ENCODE measurements at regions not wholly inside any gene's neighbourhood (a gene's known extent, or its start where the extent isn't known, plus 50 kb on each side); places are given as distances from the start of the nearest gene placed in this dataset.

DNA sequence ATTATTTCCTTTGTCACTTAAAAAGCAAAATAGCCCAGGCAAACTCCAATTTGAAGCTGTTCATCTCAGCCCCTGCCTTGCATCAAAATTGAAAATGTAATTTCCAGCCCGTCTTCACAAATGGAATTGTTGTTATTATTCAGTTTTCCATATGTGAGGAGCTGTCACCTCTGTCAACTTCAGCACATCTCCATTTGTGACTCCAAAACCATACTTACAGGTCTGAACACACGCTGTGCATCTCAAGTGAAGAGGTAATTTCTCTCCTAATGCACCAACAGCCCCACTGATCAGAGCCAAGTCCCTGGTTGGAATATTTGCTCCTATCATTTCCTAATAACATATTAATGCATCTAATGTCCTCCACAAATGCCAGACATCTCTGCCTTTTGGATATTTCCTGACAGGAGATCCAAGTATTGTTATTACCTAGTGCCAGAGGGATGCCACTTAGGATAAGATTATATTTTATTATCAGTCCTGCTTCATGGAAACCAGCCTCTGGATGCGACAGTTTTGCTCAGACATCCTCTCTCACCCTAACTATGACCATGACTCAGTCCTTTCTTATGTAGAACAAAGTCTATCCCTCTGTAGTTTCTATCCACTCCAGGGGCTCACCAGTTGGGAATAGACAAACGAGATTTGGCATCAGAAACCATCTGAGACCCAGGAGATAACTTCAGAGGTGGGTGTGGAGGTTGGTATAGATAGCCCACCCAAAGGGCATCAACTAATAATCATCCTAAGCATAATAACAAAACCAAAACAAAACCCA, 379.8 kb downstream of the VPS13C start:
- DNase-seq: no peak

DNA sequence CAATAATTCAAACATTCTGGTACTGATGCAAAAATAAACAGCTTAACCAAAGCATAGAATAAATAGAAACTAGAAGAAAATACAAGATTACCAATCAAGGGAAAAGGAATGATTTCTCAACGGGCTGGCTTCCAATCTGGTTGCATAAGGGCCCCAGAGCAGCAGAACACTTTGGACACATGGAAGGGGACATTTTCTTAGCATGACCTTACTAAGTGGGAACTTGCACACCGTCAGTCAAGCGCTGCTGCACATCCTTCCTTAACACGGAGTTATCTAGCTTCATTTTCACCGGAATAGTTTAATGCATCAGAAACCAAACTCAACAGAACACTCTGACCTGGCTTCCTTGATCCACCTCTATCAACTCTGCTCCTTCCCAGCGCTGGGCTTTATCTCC, 388.5 kb downstream of the VPS13C start:
- DNase-seq: no peak

DNA sequence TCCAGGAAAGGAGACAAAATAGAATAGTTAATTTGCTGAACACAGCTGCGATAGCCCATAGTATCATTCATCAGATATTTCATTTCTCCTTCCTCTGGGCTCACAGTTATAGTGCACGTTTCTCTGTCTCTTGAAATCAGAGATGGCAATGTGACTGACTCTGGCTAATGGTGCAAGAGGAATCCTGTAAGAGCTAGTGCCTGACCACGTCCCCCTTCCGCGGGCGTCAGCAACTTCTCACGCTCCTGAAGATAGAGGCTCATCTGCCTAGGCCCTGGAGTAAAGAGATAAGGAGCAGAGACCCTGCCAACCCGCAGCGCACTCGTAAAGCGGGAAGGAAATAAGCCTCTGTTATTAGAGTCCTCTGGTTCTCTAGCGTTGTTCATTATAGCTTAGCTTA, 391.8 kb downstream of the VPS13C start:
- no peak for DNase-seq

DNA sequence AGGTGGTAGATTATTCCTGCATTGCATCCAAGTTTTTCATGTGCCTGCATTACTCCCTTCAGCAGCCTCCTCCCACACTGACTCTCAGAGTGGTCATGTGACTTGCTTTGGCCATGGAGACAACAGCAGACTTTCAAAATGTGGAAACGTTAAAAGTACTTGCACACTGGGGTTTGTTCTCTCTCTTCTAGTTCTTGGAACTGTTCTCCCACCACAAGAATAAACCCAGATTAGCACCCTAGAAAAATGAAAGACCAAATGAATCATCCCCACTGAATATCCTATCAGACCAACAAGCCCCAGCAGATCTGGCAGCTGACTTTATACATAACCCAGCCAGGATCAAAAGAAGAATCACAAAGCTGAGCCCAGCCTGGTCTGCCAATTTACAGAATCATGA, 398.5 kb downstream of the VPS13C start:
- DNase-seq: no peak

DNA sequence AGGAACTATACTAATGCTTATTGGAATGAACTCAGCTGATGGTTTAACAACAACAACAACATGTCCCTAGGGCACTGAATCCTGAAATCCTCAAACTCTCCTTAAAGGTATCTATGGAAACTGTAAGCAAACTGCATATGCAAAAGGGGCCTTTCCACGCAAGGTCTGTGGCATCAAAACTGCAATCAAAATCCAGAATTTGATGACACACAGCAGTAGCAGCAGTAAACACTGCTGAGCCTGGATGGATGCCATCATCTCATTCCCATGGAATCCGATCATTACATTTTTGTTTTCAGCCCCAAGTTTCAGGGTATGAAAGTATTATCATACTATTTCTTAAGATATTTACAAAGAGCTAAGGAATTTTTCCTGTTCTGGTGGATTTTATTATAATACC, 399.7 kb downstream of the VPS13C start:
- no peak for DNase-seq

DNA sequence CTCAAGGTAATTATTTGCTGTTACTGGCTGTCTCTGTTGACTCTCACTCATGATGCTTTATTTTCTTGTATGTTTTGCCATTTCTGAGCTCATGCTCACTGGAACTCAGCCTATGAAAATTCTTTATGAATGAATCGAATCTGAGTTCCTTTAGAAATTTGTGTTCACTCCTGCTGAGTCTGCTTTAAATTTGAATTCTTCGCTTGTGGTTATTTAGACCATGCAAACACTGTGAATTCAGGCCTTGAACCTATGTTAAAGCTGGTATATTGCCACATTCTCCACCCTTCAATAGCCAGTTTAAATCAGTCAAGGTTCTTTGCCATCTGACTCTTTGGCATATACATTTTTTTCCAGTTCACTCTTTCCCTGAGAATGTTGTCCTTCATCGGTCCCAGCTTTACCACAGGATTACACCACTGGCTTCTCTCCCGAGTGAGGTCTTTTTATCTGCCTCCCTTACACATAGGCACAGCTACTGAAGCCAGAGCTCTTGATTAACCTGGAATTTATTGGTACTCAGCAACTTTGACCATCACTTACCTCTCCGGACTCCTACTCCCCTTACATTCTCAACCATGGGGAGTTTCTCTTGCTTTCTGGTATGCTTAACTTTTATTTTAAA, 400.6 kb downstream of the VPS13C start:
- no peak for DNase-seq

DNA sequence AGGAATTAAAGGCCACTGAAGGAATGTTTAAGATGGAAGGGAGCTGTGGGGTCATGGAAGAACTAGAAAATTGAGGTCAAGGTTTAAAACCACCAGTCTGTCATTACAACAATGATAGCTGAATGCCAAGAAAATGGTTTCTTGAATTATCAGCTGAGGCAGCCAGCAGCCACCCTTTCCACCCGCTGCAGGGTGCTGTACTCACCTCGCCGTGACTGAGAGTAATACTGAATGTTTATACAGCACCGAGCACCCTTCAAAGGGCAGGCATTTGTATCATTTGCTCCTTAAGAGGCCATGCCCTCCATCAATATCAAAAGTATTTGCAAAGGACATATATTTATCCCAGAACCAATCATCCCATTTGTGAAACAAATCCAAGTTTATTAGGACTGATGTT, 402.8 kb downstream of the VPS13C start:
- no peak for DNase-seq

DNA sequence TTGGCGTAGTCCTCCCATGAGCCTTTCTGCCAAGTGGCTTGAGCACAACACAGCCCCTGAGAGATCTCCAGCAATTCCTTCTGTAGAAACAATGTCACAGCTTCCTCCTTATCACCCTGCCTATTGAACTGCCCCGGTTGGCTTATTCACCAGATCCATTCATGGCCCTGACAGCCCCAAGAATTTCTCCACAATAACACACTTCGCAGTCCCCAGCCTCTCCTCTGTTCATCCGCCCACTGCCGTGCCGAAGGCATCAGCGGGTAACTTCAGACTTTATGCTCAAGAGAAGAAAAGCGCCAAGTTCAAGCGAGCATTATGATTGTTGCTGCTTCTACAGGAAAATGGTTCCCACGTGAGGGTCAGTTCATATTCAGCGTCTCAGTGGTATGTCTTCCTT, 403.9 kb downstream of the VPS13C start:
- no peak for DNase-seq

DNA sequence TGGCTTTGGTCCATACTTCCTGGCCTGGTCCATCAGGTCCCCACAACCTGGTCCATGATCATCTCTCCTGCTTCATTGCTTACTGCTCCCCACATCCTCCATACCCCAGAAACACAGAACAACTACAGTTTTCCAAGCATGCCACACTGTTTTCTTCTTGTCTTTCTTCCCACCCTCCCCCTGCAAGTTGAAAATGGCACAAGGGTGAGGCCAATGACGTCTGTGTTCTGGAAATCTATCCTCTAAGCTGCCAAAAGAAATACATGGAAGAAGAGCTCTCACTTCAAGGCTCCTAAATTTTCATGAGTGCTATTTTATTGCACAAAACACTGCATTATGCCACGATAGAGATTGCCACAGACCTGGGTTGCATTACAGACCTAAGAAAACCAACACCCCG, 404.4 kb downstream of the VPS13C start:
- DNase-seq: no peak

DNA sequence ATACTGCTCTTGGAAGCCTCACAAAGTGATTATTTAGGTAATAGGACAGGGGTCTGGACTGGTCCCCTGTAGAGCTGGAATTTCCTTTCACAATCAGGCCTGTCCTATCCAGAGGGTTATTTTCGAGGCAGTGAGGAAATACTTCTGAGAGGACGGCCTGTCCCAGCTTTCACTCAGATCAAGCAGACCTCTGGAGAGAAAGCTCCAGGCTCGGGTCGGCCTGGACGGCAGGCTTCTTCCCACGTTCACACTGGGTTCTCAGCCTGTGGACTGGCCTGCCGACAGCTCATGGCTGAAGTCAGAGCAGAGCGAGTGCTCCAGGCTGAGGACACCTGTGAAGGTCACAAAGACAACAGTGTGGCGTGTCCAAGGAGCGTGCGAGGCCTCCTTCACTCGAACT, 405.3 kb downstream of the VPS13C start:
- no peak for DNase-seq

DNA sequence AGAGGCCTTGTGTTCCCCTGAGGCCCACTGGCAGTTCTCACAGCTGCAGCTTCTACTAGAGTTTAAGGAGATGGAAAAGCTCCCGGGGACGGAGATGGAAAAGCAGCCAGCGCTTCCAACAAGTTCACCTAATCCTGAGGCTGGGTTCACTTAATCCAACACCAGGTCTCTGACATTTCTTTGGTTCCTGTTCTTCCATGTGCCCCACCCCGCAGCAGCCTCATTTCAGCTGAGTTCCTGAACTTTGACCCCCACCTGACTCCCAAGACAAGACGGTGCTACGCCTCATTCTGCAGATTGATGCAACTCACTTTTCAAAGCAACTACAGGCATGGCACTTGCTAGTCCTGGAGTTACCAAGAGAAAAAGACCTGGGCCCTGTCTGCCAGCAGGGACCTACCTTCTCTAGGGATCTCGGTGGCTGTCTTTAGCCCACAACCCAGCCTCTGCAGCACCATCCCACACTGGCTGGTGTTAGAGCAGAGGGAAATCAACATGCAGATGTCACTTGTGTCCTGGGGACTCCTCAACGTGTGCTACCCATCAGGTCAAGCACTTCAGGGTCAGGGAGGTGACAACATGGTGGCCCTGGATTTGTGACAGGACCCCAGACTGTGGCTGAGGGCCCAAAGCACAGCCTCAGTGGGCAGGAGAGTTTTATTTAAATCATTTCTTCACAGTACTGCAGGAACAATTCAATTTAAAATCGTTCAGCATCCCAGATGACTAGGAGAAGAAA, 406.1 kb downstream of the VPS13C start:
- DNase-seq: no peak

DNA sequence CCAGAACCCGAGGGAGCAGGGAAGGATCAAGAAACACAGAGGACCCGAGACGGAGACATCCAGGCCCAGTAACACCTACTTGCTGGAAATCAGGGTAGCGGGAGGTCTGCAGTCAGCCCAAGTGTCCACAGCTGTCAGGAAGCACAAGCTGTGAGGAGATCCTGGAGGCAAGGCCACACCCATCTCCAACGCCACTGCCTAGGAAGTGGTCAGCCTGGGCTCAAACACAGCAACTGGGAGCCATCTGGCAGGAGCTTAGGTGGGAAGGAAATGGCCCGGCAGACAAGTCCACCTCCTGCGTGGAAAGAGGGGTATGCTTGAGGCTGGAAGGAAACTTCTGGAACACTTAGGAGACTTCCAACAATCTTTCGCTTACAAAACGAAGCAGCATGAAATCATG, 407.1 kb downstream of the VPS13C start:
- no peak for DNase-seq

DNA sequence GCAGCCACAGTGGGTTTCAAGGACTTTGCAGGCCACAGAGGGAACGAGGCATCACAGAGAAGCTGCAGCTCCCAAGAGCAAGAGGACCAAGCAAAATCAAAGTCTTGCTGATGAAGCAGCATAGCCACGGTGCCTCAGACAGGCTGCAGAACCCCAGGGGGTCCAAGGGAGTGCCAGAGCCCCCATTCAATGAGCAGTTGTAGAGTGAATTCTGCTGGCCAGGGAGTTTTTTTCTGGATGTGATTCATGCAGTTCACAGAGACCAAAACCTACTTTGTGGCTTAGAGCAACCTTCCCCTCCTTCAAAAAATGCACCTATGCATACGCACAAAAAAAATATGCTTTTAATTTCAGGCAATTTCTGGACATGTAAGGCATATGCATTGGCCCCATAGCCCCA, 409.0 kb downstream of the VPS13C start:
- DNase-seq: no peak

DNA sequence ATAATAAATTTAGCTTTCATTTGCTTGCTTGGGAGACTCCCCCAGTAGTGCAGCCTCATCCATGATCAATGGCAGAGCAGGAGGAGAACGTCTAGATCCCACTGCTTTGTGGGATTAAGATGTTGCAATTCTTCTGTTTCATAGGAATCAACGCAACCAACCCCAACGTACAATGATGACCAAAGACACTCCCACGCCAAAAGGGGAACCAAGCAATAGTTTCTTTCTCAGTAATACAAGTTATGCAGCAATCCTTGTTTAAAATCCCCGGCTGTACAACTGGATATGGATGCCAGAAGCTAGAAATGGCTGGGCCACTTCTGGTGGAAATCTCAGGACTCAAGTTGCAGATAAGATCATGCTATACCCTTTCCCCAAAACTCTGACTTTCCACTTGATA, 411.2 kb downstream of the VPS13C start:
- no peak for DNase-seq

DNA sequence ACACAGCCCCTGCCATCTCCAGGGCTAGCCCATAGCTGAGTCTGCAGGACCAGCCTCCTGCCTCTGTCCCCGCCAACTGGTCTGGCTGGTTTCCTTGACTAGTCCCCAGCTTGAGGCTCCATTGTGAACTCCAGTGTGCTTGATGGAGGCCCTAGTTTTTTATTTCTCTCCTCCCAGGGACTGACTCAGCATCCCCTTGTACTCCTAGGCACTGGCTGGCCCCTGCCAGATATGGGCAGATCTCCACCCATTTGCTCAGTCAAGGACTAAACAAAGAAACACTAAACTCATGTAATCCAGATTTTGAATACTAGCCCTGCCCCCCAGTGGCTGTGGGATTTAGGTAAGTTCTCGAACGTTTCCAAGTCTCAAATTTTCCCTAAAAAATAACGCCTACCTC, 415.4 kb upstream of the RORA start:
- no peak for DNase-seq

DNA sequence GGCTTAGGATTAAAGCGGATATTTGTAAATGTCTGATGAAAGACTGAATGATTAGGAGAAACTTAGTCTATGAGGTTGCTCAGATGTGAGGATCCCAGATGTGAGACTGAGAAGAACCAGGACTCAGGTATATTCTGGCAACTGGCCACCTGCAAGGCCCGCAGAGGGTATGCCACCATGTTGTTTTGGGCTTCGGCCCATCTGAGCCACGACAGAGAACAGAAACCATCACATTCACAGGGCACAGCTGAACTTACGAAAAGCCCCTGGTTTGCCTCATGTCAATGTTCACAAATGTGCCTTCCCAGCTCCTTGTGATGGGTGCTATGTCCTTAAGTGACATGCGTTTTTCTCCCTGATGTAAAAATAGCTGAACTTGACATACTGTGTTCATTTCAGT, 412.5 kb upstream of the RORA start:
- DNase-seq: no peak

DNA sequence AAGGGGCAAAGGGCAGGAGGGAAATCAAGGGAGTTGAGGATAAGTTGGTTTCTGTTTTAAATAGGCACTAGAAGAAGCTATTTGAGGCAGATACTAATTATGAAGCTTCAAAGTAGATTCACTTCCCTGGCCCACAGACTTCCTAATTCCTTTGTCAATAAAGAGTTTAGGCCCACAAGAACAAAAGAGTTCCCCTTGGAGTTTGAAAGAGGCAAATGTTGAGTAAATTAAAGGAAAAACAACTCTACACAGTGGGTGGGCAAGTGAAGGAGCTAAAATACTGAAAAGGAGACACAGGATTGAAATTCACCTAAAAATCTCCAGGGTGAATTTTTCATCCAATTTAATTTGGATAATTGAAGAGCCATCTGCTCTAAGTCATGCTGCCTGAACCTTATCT, 411.7 kb upstream of the RORA start:
- no peak for DNase-seq

DNA sequence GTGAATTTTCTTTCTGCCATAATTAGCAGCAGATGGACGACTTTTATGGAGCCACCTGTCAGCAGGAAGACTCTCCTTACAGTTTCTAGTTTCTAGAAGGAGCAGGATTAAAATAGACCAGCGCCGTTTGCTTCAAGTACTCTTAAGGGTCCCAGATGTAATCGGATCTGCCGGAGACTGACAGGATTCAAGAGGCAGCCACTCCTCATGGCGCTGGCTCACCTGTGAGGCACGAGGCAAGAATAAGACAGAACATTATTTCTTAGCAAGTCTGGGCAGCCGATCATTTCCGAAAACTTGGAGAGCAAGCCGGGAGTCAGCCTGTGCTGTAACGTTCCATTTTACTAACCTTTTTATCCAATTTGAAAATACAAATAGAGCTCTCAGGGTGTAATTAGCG, 410.4 kb upstream of the RORA start:
- DNase-seq: no peak

DNA sequence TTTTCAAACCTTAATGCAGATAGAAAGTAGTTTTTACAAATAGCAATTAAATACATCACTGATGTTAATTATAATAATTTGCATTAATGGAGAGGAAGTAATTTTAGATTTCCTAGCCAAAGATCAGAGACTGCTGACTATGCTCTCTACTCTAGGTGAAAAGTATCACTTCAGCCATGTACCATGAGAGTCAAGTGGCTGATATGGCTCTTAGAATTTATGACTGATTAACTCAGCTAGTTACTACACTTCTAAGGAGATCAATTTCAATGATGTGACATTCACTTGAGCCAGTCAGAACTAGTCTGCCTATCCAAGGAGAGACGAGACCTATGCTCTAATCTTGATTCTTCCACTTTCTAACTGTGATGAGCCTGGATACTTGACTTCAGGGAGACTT, 405.7 kb upstream of the RORA start:
- DNase-seq: no peak

DNA sequence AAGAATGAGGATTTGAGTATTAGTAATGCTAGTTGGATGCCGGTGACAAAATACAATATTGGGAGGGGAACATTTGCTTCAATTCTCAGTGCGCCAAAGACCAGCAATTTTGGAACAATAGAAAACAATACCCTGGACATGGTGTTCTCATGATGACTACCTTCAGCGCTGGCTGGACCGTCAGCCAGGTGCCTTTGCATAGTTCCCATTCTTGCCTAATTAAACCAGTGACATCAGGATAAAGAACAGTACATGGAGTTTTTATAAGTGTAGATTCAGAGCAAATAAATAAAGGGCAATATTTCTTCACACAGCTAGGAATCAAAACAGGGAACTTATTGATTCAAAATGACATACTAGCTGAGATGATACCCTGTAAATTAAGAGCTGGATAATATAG, 404.8 kb upstream of the RORA start:
- DNase-seq: no peak

DNA sequence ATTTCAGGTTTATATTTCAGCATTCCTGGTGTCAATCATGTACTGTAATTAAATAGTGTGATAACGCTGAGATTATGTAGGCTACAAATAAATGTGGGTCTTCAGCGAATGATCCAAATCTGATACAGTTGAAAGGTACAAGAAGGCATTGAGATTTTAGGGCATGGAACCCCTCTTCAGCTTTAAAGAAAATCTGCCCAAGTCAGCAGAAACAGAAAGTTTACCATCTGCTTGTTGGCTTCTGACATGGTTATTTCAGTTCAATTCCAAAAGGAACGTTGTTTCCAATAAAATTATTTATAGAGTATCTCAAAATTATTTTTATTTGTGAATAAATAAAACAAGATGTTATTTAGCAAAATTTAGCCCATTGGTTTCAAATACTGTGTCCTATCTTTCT, 400.2 kb upstream of the RORA start:
- no peak for DNase-seq

DNA sequence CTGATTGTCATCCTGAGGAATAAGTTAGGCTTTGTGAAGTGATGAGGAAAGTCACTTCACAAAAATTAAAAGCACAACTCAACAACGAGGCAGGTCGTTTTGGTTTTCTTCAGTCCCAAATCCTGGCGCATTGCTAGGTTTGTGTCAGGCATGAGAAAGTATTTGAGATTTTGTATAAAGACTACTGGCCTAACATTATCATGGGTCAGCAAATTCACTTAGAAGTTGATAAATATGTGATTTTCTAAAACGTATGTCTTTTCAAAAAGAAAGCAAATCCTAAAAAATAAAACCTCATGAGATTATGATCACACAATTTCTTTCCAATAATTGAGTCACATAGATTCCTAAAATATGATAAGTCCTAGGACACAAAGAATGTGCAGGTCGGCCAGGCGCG, 395.8 kb upstream of the RORA start:
- no peak for DNase-seq

DNA sequence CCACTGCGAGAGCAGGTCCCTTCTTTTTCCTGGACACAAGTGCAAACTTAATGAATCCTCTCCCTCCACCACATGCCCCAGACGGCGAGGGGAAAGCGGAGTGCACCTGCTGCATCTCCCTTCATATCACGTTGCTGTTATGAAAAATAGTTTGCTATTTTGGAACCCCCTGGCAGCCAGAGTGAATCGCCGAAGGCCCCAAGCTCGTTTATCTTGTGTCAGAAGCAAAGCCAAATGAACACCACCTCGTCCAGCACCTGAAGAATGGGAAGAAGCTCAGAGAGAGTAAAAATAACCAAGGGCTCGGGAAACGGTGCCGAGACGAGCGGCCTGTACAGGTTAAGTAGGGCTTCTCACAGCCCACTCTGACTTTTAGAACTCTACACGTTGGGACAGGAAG, 394.6 kb upstream of the RORA start:
- no peak for DNase-seq

DNA sequence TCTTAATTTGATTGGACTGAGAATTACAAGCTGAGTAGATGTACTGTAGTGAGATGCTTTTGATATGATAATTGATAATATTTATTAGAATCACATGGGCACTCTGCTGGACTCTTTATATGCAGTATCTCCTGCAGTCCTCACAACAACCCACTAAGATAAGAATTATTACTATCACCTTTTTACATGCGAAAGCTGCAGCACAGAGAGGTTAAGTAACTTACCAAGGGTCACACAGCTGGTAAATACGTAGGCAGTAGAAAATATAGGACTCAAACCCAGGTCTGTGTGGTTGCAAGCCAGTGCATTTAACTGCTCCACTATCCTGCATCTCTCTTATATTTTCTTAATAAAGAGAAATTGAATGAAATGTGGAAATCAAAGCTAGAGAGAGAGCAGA, 392.8 kb upstream of the RORA start:
- no peak for DNase-seq
